NCI-H128 (cell line): ENCODE measurements at regions not wholly inside any gene's neighbourhood (a gene's known extent, or its start where the extent isn't known, plus 50 kb on each side); places are given as distances from the start of the nearest gene placed in this dataset.
"Not testable (repeated sequence)": the region's sequence is repeated elsewhere in the genome, so short reads cannot be mapped to it uniquely, and the experiment has no call there.

Source experiments
- DNase-seq: peaks from one replicate; lab custom pipeline; 2025; ENCODE audit not compliant: unreplicated experiment; lab: John Stamatoyannopoulos, UW

- no peak for DNase-seq
Measured at GRCh38 chr2:215833531-215834162, 179.7 kb downstream of the MREG start.

- no peak for DNase-seq
Measured at GRCh38 chr2:215832791-215833190, 180.6 kb downstream of the MREG start.

GRCh38 chr2:215831296-215831913, 181.9 kb downstream of the MREG start:
- DNase-seq = no peak

- DNase-seq = no peak
Measured at GRCh38 chr2:215830304-215830703, 183.0 kb downstream of the MREG start.

- no peak for DNase-seq
Measured at GRCh38 chr2:215829261-215829660, 184.1 kb downstream of the MREG start.

GRCh38 chr2:215828528-215829184, 184.7 kb downstream of the MREG start:
- DNase-seq = no peak

- DNase-seq = no peak
Measured at GRCh38 chr2:215826838-215827441, 186.4 kb downstream of the MREG start.

GRCh38 chr2:215826376-215826775, 187.0 kb downstream of the MREG start:
- no peak for DNase-seq

- DNase-seq = no peak
Measured at GRCh38 chr2:215825707-215826106, 187.6 kb downstream of the MREG start.

- not testable (repeated sequence) for DNase-seq
Measured at GRCh38 chr2:215821298-215821697, 192.1 kb downstream of the MREG start.

- DNase-seq = not testable (repeated sequence)
Measured at GRCh38 chr2:215819713-215820112, 193.6 kb downstream of the MREG start.

GRCh38 chr2:215817046-215817445, 196.3 kb downstream of the MREG start:
- no peak for DNase-seq

- DNase-seq = no peak
Measured at GRCh38 chr2:215816424-215816823, 196.9 kb downstream of the MREG start.

- no peak for DNase-seq
Measured at GRCh38 chr2:215815960-215816359, 197.4 kb downstream of the MREG start.

GRCh38 chr2:215812966-215813365, 200.4 kb downstream of the MREG start:
- no peak for DNase-seq

GRCh38 chr2:215811409-215812345, 201.7 kb downstream of the MREG start:
- no peak for DNase-seq

GRCh38 chr2:215811003-215811402, 202.3 kb downstream of the MREG start:
- no peak for DNase-seq

GRCh38 chr2:215808996-215809395, 204.4 kb downstream of the MREG start:
- no peak for DNase-seq

GRCh38 chr2:215808194-215808593, 205.2 kb downstream of the MREG start:
- no peak for DNase-seq

GRCh38 chr2:215805493-215805892, 207.9 kb downstream of the MREG start:
- DNase-seq = no peak

- DNase-seq = no peak
Measured at GRCh38 chr2:215803150-215803549, 210.2 kb downstream of the MREG start.
